HepG2 (cell line): ENCODE measurements at regions not wholly inside any gene's neighbourhood (a gene's known extent, or its start where the extent isn't known, plus 50 kb on each side); places are given as distances from the start of the nearest gene placed in this dataset.
A peak's percentile ranks its signal among the peaks of the same experiment; 100 is the strongest.

ENCODE experiments used
- ELF1 ChIP-seq: sonication (generic); formaldehyde crosslinking; IDR thresholded peaks from 2 replicates; pipeline ENCODE4 v1.4.0; 2020; ENCODE audit warnings: missing genetic modification reagents
- GATAD1 ChIP-seq: IDR thresholded peaks from 2 replicates; pipeline ENCODE4 v1.6.1; 2016; ENCODE audit warnings: missing genetic modification reagents, missing compliant biosample characterization
- MTA1 ChIP-seq: sonication (generic); formaldehyde crosslinking; IDR thresholded peaks from 2 replicates; pipeline ENCODE4 v1.4.0; 2020; ENCODE audit warnings: missing genetic modification reagents, mild to moderate bottlenecking, borderline replicate concordance
- RBFOX2 ChIP-seq: fragments of 200-400 bp; formaldehyde crosslinking; IDR thresholded peaks from 2 replicates; pipeline ENCODE4 v1.6.1; 2017; ENCODE audit warnings: low read depth, mild to moderate bottlenecking, low read length
- RCOR2 ChIP-seq: IDR thresholded peaks from 2 replicates; pipeline ENCODE4 v1.6.1; 2016; ENCODE audit warnings: missing biosample characterization, missing genetic modification reagents
- REPIN1 ChIP-seq: sonication (generic); formaldehyde crosslinking; IDR thresholded peaks from 2 replicates; pipeline ENCODE4 v1.8.0; 2022; ENCODE audit warnings: missing genetic modification reagents, low read depth, mild to moderate bottlenecking, borderline replicate concordance
- XRCC5 ChIP-seq: fragments of 200-400 bp; formaldehyde crosslinking; optimal IDR thresholded peaks from 2 replicates; pipeline ENCODE3; 2017; ENCODE audit warnings: mild to moderate bottlenecking, low read length
- ZKSCAN8 ChIP-seq: IDR thresholded peaks from 2 replicates; pipeline ENCODE4 v1.6.1; 2016; ENCODE audit warnings: borderline replicate concordance, missing genetic modification reagents, missing compliant biosample characterization
- ZMYM2 ChIP-seq: sonication (generic); formaldehyde crosslinking; IDR thresholded peaks from 2 replicates; pipeline ENCODE4 v1.8.0; 2022; ENCODE audit warnings: mild to moderate bottlenecking, missing genetic modification reagents
- ZNF253 ChIP-seq: sonication (generic); formaldehyde crosslinking; IDR thresholded peaks from 2 replicates; pipeline ENCODE4 v1.8.0; 2022; ENCODE audit warnings: mild to moderate bottlenecking, missing genetic modification reagents, borderline replicate concordance
- ZNF318 ChIP-seq: sonication (generic); formaldehyde crosslinking; IDR thresholded peaks from 2 replicates; pipeline ENCODE4 v1.4.0; 2020; ENCODE audit warnings: mild to moderate bottlenecking, missing genetic modification reagents
- ZNF530 ChIP-seq: sonication (generic); formaldehyde crosslinking; IDR thresholded peaks from 2 replicates; pipeline ENCODE4 v1.5.0; 2020; ENCODE audit warnings: low read depth, mild to moderate bottlenecking, missing genetic modification reagents
- ZNF543 ChIP-seq: sonication (generic); formaldehyde crosslinking; IDR thresholded peaks from 2 replicates; pipeline ENCODE4 v1.4.0; 2020; ENCODE audit warnings: mild to moderate bottlenecking, missing genetic modification reagents
- TF ChIP-seq, protein P1 (sequence below): IDR thresholded peaks from 2 replicates; pipeline ENCODE4 v1.6.1; 2016; ENCODE audit warnings: low read depth, missing genetic modification reagents, missing compliant biosample characterization
- TF ChIP-seq, protein P2 (sequence below): sonication (generic); formaldehyde crosslinking; IDR thresholded peaks from 2 replicates; pipeline ENCODE4 v1.5.0; 2020; ENCODE audit warnings: missing genetic modification reagents

DNA sequence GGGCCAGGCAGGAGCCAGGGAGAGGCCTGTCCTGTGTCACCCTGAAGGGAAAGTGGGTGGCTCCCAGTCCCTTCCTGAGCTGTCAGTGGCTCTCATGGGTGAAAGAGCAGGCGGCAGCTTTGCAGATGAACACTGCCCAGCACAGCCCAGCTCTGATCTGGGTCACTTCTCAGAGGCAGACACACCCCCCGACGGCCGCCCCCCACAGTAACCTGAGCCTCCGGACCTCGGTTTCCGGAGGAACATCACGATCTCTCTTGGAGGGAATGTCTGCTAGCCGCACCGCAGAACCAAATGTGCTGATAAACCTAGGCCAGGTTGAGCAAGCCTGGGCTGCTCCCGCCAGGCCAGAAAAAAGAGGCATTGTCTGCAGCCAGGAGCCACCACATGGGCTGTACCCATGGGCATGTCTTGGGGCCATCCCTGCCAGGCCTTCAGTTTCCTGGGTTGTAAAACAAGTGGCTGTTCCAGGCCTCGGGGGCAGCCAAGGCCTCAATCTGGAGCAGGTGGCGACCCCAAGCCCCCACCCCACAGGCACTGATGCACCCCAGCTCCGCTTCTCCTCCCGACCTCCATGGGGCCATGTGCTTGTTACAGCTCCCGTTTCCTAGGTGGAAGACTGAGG is 57.6 kb downstream of the NCOR2 start (continued):
- TF ChIP-seq, protein P1, sequence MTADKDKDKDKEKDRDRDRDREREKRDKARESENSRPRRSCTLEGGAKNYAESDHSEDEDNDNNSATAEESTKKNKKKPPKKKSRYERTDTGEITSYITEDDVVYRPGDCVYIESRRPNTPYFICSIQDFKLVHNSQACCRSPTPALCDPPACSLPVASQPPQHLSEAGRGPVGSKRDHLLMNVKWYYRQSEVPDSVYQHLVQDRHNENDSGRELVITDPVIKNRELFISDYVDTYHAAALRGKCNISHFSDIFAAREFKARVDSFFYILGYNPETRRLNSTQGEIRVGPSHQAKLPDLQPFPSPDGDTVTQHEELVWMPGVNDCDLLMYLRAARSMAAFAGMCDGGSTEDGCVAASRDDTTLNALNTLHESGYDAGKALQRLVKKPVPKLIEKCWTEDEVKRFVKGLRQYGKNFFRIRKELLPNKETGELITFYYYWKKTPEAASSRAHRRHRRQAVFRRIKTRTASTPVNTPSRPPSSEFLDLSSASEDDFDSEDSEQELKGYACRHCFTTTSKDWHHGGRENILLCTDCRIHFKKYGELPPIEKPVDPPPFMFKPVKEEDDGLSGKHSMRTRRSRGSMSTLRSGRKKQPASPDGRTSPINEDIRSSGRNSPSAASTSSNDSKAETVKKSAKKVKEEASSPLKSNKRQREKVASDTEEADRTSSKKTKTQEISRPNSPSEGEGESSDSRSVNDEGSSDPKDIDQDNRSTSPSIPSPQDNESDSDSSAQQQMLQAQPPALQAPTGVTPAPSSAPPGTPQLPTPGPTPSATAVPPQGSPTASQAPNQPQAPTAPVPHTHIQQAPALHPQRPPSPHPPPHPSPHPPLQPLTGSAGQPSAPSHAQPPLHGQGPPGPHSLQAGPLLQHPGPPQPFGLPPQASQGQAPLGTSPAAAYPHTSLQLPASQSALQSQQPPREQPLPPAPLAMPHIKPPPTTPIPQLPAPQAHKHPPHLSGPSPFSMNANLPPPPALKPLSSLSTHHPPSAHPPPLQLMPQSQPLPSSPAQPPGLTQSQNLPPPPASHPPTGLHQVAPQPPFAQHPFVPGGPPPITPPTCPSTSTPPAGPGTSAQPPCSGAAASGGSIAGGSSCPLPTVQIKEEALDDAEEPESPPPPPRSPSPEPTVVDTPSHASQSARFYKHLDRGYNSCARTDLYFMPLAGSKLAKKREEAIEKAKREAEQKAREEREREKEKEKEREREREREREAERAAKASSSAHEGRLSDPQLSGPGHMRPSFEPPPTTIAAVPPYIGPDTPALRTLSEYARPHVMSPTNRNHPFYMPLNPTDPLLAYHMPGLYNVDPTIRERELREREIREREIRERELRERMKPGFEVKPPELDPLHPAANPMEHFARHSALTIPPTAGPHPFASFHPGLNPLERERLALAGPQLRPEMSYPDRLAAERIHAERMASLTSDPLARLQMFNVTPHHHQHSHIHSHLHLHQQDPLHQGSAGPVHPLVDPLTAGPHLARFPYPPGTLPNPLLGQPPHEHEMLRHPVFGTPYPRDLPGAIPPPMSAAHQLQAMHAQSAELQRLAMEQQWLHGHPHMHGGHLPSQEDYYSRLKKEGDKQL (CRISPR knock-in tag) = no peak
- TF ChIP-seq XRCC5 (no peak), ZNF543 (CRISPR knock-in tag) (no peak; the same call in 1 of the 2 replicates), GATAD1 (CRISPR knock-in tag) (no peak), ZNF318 (no peak), ZKSCAN8 (CRISPR knock-in tag) (peak; percentile 56; the same call in 1 of the 2 replicates), ZNF530 (CRISPR knock-in tag) (no peak), MTA1 (CRISPR knock-in tag) (no peak), RCOR2 (CRISPR knock-in tag) (no peak), ELF1 (CRISPR knock-in tag) (no peak), REPIN1 (no peak), RBFOX2 (no peak), ZMYM2 (CRISPR knock-in tag) (no peak), ZNF253 (CRISPR knock-in tag) (no peak)
- TF ChIP-seq, protein P2, sequence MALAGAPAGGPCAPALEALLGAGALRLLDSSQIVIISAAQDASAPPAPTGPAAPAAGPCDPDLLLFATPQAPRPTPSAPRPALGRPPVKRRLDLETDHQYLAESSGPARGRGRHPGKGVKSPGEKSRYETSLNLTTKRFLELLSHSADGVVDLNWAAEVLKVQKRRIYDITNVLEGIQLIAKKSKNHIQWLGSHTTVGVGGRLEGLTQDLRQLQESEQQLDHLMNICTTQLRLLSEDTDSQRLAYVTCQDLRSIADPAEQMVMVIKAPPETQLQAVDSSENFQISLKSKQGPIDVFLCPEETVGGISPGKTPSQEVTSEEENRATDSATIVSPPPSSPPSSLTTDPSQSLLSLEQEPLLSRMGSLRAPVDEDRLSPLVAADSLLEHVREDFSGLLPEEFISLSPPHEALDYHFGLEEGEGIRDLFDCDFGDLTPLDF (CRISPR knock-in tag) = no peak
